IMR-90 (cell line): ENCODE measurements at regions not wholly inside any gene's neighbourhood (a gene's known extent, or its start where the extent isn't known, plus 50 kb on each side); places are given as distances from the start of the nearest gene placed in this dataset.

Source experiments
- ATAC-seq: fragments of 200-7000 bp; cut with Tn5 transposase; 2 replicates; pipeline ENCODE4 v1.9.1; 2020; ENCODE audit warnings: low read depth, mild to moderate bottlenecking, moderate library complexity
- BruUV-seq: library from RNA; stranded (reverse); fragments of 400-500 nt; replicated peaks from 2 replicates; lab custom pipeline; 2021; lab: Mats Ljungman, UMichigan
- CTCF ChIA-PET: fragments of 300-600 bp; formaldehyde crosslinking; extraction: SDS; loops from one replicate; lab custom pipeline; 2021; ENCODE audit warnings: antibody characterized with exemption; lab: Yijun Ruan, JAX
- POLR2A ChIA-PET: fragments of 300-600 bp; sonication (Branson Sonifier 250); formaldehyde crosslinking; loops from one replicate; lab custom pipeline; 2022; ENCODE audit warnings: antibody characterized with exemption; ENCODE audit not compliant: unreplicated experiment; lab: Charles Lee
- DNase-seq: peaks from one replicate; pipeline ENCODE4 v3.0.0; 2013
- H2AFZ ChIP-seq: replicated peaks from 2 replicates; pipeline ENCODE3; 2013; ENCODE audit warnings: low read length, mild to moderate bottlenecking; ENCODE audit not compliant: poor library complexity
- H2AK5ac ChIP-seq: 2 replicates; pipeline ENCODE4 v1.6.1; 2013; ENCODE audit warnings: low read depth, low read length, inconsistent platforms
- H2AK9ac ChIP-seq: replicated peaks from 2 replicates; pipeline ENCODE3; 2013; ENCODE audit warnings: mild to moderate bottlenecking, low read depth, low read length, moderate library complexity; ENCODE audit not compliant: poor library complexity
- H2BK120ac ChIP-seq: 2 replicates; pipeline ENCODE4 v1.6.1; 2013; ENCODE audit warnings: low read depth, low read length, inconsistent platforms
- H2BK15ac ChIP-seq: 3 replicates; pipeline ENCODE4 v1.6.1; 2013; ENCODE audit warnings: low read depth, low read length, inconsistent platforms
- H2BK20ac ChIP-seq: 2 replicates; pipeline ENCODE4 v1.6.1; 2013; ENCODE audit warnings: low read depth, mild to moderate bottlenecking, inconsistent platforms, low read length, moderate library complexity
- H2BK5ac ChIP-seq: 2 replicates; pipeline ENCODE4 v1.6.1; 2013; ENCODE audit warnings: mild to moderate bottlenecking, low read depth, low read length, inconsistent platforms; ENCODE audit not compliant: poor library complexity, severe bottlenecking
- H3K14ac ChIP-seq: replicated peaks from 2 replicates; pipeline ENCODE4 v1.6.1; 2013; ENCODE audit warnings: low read depth, low read length, inconsistent platforms
- H3K18ac ChIP-seq: 2 replicates; pipeline ENCODE4 v1.6.1; 2013; ENCODE audit warnings: low read depth, low read length, control low read depth
- H3K23ac ChIP-seq: 2 replicates; pipeline ENCODE4 v1.6.1; 2013; ENCODE audit warnings: low read depth, low read length, inconsistent platforms
- H3K27ac ChIP-seq: 2 replicates; pipeline ENCODE4 v1.5.1; 2013; ENCODE audit warnings: mild to moderate bottlenecking, control low read depth, low read length; ENCODE audit not compliant: insufficient read depth
- H3K27me3 ChIP-seq: 2 replicates; pipeline ENCODE4 v1.6.1; 2013; ENCODE audit warnings: low read length; ENCODE audit not compliant: control insufficient read depth, insufficient read depth
- H3K36me3 ChIP-seq: 2 replicates; pipeline ENCODE4 v1.6.1; 2013; ENCODE audit warnings: low read length, mixed read lengths; ENCODE audit not compliant: control insufficient read depth, insufficient read depth
- H3K4ac ChIP-seq: 2 replicates; pipeline ENCODE4 v1.6.1; 2013; ENCODE audit warnings: low read depth, low read length, inconsistent platforms
- H3K4me1 ChIP-seq: 2 replicates; pipeline ENCODE4 v1.6.1; 2013; ENCODE audit warnings: low read length, mixed read lengths; ENCODE audit not compliant: control insufficient read depth, insufficient read depth
- H3K4me2 ChIP-seq: 2 replicates; pipeline ENCODE4 v1.6.1; 2013; ENCODE audit warnings: low read depth, mild to moderate bottlenecking, control low read depth, low read length, moderate library complexity
- H3K4me3 ChIP-seq: 2 replicates; pipeline ENCODE4 v1.5.1; 2013; ENCODE audit warnings: low read depth, mild to moderate bottlenecking, control low read depth, low read length, moderate library complexity; ENCODE audit not compliant: insufficient read depth
- H3K56ac ChIP-seq: 2 replicates; pipeline ENCODE4 v1.6.1; 2013; ENCODE audit warnings: low read length, inconsistent platforms; ENCODE audit not compliant: insufficient read depth; ENCODE audit errors: extremely low read depth
- H3K79me1 ChIP-seq, 2 experiments: 2 replicates each; pipeline ENCODE4 v1.6.1; 2013; ENCODE audit warnings: low read length in 2 of 2, inconsistent platforms in 1 of 2, low read depth in 1 of 2
- H3K9ac ChIP-seq: 2 replicates; pipeline ENCODE4 v1.6.1; 2013; ENCODE audit warnings: low read depth, low read length, control low read depth
- H3K9me1 ChIP-seq: 2 replicates; pipeline ENCODE4 v1.6.1; 2013; ENCODE audit warnings: low read length, inconsistent platforms; ENCODE audit not compliant: insufficient read depth
- H3K9me3 ChIP-seq: 2 replicates; pipeline ENCODE4 v1.6.1; 2013; ENCODE audit warnings: low read length; ENCODE audit not compliant: control insufficient read depth, insufficient read depth
- H4K20me1 ChIP-seq: 2 replicates; pipeline ENCODE4 v1.6.1; 2013; ENCODE audit warnings: low read length, inconsistent platforms; ENCODE audit not compliant: insufficient read depth
- H4K5ac ChIP-seq: 2 replicates; pipeline ENCODE4 v1.6.1; 2013; ENCODE audit warnings: mild to moderate bottlenecking, low read depth, low read length, control low read depth
- H4K8ac ChIP-seq, 2 experiments: 2 replicates each; pipeline ENCODE4 v1.6.1; 2013; ENCODE audit warnings: low read depth in 2 of 2, low read length in 2 of 2, control low read depth in 1 of 2, inconsistent platforms in 1 of 2
- H4K91ac ChIP-seq: 2 replicates; pipeline ENCODE4 v1.6.1; 2013; ENCODE audit warnings: low read depth, low read length, inconsistent platforms; ENCODE audit not compliant: insufficient read depth
- ELK1 ChIP-seq: fragments of 150-350 bp; IDR thresholded peaks from 2 replicates; pipeline ENCODE4 v1.6.1; 2016; ENCODE audit warnings: low read depth, mild to moderate bottlenecking, low read length, moderate library complexity, borderline replicate concordance
- FOS ChIP-seq: fragments of 150-350 bp; IDR thresholded peaks from 2 replicates; pipeline ENCODE4 v1.6.1; 2016; ENCODE audit warnings: low read depth, low read length
- MAFK ChIP-seq: IDR thresholded peaks from 2 replicates; pipeline ENCODE4 v1.6.1; 2012; ENCODE audit warnings: low read depth, low read length, improper control_type of control experiment
- MXI1 ChIP-seq: IDR thresholded peaks from 2 replicates; pipeline ENCODE4 v1.6.1; 2012; ENCODE audit warnings: low read depth, mild to moderate bottlenecking, low read length, moderate library complexity, borderline replicate concordance
- NFE2L2 ChIP-seq: fragments of 150-350 bp; IDR thresholded peaks from 2 replicates; pipeline ENCODE4 v1.6.1; 2016; ENCODE audit warnings: low read depth, mild to moderate bottlenecking, low read length
- RAD21 ChIP-seq: IDR thresholded peaks from 2 replicates; pipeline ENCODE4 v1.6.1; 2012; ENCODE audit warnings: low read length, improper control_type of control experiment
- RCOR1 ChIP-seq: IDR thresholded peaks from 2 replicates; pipeline ENCODE4 v1.6.1; 2012; ENCODE audit warnings: mild to moderate bottlenecking, low read length, improper control_type of control experiment; ENCODE audit not compliant: insufficient replicate concordance
- RFX5 ChIP-seq: IDR thresholded peaks from 2 replicates; pipeline ENCODE4 v1.8.0; 2012; ENCODE audit warnings: low read depth, mild to moderate bottlenecking, low read length, moderate library complexity
- SMC3 ChIP-seq: fragments of 150-350 bp; IDR thresholded peaks from 2 replicates; pipeline ENCODE4 v1.6.1; 2016; ENCODE audit warnings: low read depth, mild to moderate bottlenecking, antibody characterized with exemption, low read length, moderate library complexity
- USF2 ChIP-seq: fragments of 150-350 bp; IDR thresholded peaks from 2 replicates; pipeline ENCODE4 v1.6.1; 2017; ENCODE audit warnings: mild to moderate bottlenecking, antibody characterized with exemption, low read length, low read depth
- dilution Hi-C: fragments of 300-500 bp; cut with HindIII; formaldehyde crosslinking; loops from one replicate; pipeline ENCODE4 v1.14.3; 2018; ENCODE audit warnings: low sequenced_read_pairs; ENCODE audit not compliant: unreplicated experiment
- in situ Hi-C: fragments of 300-500 bp; cut with MboI; formaldehyde crosslinking; loops from 3 replicates; pipeline ENCODE4 v1.14.3; 2019; ENCODE audit warnings: low sequenced_read_pairs, inconsistent platforms, mixed read lengths
- intact Hi-C: fragments of 100-400 bp; cut with micrococcal nuclease; formaldehyde crosslinking; loops from 2 replicates; pipeline ENCODE4 v1.10.0; 2022

GRCh38 chr6:44572346-44572745 lies 184.8 kb downstream of the CDC5L start:
- no peak overlapping the region for H3K23ac ChIP-seq
- H3K14ac ChIP-seq = no peak overlapping the region
- no peak overlapping the region for H3K4ac ChIP-seq
- no peak overlapping the region for H2AFZ ChIP-seq
- no peak overlapping the region for H3K4me3 ChIP-seq
- H4K20me1 ChIP-seq = no peaks in the 10 kb centered on the region
- no peak overlapping the region for H3K4me2 ChIP-seq
- no peak overlapping the region for H4K91ac ChIP-seq
- H3K18ac ChIP-seq = no peak overlapping the region
- peaks cover 6% of the 10 kb centered on the region; the same call in 1 of the 2 replicates for H3K4me1 ChIP-seq
- H2AK9ac ChIP-seq = no peak overlapping the region
- dilution Hi-C loops = no loop called here
- in situ Hi-C loops = no loop called here
- H3K9me3 ChIP-seq = no peaks in the 10 kb centered on the region; the same call in 1 of the 2 replicates
- H3K9me1 ChIP-seq = no peaks in the 10 kb centered on the region
- TF ChIP-seq SMC3 (no peak), RFX5 (no peak), NFE2L2 (no peak), FOS (no peak), RCOR1 (no peak), RAD21 (no peak), MAFK (no peak), USF2 (no peak), MXI1 (no peak), ELK1 (no peak)
- H3K79me1 ChIP-seq = no peaks in the 10 kb centered on the region
- no peak overlapping the region for H2BK15ac ChIP-seq
- no peak overlapping the region for H2BK20ac ChIP-seq
- no peak overlapping the region for H2BK5ac ChIP-seq
- H3K36me3 ChIP-seq = no peaks in the 10 kb centered on the region
- H2BK120ac ChIP-seq = no peak overlapping the region
- no peak overlapping the region for H2AK5ac ChIP-seq
- ChIA-PET POLR2A (no interaction called here), CTCF (interaction anchor here (0.6 to 1.1 kb wide), 2 partner anchors 97 to 1270 kb away, joined by 3 to 4 read pairs; no protein-coding TSS in a partner anchor)
- no TSS peak for BruUV-seq
- no peak overlapping the region for H4K5ac ChIP-seq
- DNase-seq (no peak), ATAC-seq (no peak)
- no peak overlapping the region for H3K56ac ChIP-seq
- peaks cover 35% of the 10 kb centered on the region for H3K27me3 ChIP-seq
- H3K9ac ChIP-seq = no peak overlapping the region
- intact Hi-C loops = no loop called here
- no peak overlapping the region for H3K27ac ChIP-seq
- H4K8ac ChIP-seq = no peak overlapping the region
